Epithelial cell of proximal tubule (primary cell): ENCODE measurements at regions not wholly inside any gene's neighbourhood (a gene's known extent, or its start where the extent isn't known, plus 50 kb on each side); places are given as distances from the start of the nearest gene placed in this dataset.

ENCODE experiments used
- DNase-seq: peaks from one replicate; pipeline ENCODE4 v3.0.0-alpha.2; 2011; ENCODE audit warnings: low read depth
- H3K4me3 ChIP-seq: 2 replicates; pipeline ENCODE4 v1.5.1; 2011; ENCODE audit warnings: low read depth, mild to moderate bottlenecking, low read length
- TF ChIP-seq, protein P1 (sequence below): conservative IDR thresholded peaks from 2 replicates; pipeline ENCODE4 v1.5.1; 2012; ENCODE audit warnings: low read depth, mild to moderate bottlenecking, low read length

DNA sequence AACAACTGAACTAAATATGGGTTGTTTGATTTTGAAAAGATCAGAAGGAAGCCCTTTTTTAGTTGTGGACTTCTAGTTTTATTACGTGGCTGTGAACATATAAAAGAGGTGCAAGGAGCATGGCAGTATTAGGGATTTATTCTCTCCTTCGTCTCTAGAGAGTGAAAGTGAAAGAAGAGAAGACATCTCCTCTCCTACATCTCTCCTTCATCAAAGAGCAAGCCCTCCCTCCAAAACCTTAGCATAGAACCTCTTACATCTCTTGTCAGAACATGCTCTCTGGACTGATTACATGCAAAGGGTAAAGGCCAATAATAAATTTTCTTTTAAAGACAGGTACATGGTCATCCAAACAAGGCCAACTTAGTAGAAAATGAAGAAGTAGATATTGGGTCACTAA is 184.3 kb upstream of the IRX1 start:
- DNase-seq = no peak
- H3K4me3 ChIP-seq = no peak overlapping the region
- TF ChIP-seq, protein P1, sequence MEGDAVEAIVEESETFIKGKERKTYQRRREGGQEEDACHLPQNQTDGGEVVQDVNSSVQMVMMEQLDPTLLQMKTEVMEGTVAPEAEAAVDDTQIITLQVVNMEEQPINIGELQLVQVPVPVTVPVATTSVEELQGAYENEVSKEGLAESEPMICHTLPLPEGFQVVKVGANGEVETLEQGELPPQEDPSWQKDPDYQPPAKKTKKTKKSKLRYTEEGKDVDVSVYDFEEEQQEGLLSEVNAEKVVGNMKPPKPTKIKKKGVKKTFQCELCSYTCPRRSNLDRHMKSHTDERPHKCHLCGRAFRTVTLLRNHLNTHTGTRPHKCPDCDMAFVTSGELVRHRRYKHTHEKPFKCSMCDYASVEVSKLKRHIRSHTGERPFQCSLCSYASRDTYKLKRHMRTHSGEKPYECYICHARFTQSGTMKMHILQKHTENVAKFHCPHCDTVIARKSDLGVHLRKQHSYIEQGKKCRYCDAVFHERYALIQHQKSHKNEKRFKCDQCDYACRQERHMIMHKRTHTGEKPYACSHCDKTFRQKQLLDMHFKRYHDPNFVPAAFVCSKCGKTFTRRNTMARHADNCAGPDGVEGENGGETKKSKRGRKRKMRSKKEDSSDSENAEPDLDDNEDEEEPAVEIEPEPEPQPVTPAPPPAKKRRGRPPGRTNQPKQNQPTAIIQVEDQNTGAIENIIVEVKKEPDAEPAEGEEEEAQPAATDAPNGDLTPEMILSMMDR = no peak

DNA sequence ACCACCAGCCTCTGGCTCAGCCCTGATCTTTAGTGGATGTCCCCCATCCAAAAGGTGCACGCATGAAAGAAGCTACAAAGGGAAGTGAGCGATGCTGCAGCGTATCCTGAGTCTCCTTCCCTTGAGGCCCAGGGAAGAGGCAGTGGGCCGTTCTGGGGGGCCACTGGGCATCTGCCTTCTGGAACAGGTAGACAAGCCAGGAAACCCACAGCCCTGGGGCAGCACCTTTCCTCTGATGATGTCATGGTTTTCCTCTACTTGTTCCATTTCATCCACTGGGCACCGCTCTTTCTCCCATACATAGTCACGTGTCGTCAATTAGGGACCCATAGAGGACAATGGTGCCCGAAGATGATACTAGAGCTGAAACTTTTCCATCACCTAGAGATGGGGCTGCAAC is 194.0 kb upstream of the IRX1 start:
- no peak for DNase-seq
- TF ChIP-seq, protein P1 = no peak
- no peak overlapping the region for H3K4me3 ChIP-seq

DNA sequence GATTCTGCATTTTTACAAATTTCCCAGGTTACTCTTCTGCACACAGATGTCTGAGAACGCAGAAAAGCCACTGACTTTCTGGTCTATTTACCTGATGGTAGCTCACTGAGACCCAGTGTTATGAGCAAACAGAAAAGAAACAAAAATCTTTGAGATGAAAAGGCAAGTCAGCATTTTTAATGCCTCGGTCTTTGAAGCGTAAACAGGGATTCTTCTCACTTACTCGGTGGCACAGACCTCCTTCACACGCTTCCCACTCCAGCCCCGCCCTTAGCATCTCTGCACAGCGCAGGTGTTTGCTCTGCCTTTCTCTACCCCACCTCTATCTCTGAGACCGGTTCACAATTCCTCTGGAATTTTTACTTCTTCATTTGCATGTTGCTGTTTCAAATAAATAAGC is 195.0 kb upstream of the IRX1 start:
- H3K4me3 ChIP-seq = no peak overlapping the region
- TF ChIP-seq, protein P1 = no peak
- no peak for DNase-seq

DNA sequence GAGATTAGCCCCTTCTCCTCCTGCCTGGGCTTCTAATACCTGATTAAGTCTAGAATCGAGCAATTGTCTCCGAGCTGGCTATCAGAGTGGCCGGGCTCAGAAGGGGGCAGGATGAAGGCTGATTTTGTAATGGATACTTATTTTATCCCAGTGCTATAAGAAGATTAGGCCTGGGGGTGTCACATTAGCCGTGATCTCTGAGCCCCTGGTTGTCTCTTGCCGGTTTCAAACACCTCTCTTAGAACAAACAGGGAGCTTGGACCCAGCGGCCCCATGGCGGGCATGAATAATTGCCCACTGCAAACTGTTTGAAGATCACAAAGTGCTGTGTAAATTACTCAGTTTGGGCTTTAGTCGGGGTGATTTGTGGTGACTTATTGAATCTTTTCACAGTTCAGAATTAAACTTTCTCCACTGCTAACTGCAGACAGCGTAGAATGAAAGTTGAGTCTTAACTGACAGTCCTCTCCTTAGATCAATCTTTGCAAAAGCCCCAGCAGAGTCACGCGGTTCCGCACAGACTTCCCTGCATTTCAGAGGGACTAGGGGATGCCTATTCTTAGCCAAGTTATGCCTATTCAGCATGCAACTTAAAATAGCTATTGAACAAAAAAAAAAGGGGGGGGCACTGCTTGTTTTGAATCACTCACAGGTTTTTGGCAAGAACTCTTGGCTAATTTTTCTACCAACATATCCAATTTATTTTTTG is 200.6 kb upstream of the IRX1 start:
- H3K4me3 ChIP-seq = no peak overlapping the region
- no peak for DNase-seq
- TF ChIP-seq, protein P1 = no peak

DNA sequence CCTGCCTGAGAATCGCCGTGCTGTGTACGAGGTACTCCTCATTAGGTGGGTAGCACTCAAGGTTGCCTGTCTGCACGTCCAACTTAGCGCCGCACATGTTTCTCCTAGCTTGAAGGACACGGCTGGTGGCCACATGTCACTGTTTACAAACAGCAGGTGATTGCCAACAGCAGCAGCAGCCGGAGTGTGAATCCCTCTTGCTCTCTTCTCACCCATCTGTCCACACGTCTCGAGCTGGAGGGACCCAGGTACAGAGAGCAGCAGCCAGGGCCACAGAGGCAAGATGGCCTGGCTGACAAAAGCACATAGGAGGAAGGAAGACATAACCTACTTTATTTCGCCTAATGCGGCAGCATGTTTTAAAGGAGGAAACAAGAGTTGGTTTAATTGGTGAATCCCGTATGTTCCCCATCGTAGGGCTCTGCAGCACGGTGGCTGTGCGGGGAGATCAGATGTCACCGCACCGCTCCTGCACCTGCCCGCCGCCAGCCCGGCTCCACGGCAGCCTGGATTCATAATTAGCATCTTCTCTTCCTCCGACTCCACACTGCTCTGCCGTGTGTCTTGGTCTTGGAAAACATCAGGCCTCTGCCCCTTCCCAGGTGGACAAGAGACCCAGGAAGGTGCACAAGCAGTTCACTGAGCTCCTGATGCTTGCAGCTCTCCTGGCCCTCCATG is 201.6 kb upstream of the IRX1 start:
- TF ChIP-seq, protein P1 = no peak
- DNase-seq = no peak
- no peak overlapping the region for H3K4me3 ChIP-seq

DNA sequence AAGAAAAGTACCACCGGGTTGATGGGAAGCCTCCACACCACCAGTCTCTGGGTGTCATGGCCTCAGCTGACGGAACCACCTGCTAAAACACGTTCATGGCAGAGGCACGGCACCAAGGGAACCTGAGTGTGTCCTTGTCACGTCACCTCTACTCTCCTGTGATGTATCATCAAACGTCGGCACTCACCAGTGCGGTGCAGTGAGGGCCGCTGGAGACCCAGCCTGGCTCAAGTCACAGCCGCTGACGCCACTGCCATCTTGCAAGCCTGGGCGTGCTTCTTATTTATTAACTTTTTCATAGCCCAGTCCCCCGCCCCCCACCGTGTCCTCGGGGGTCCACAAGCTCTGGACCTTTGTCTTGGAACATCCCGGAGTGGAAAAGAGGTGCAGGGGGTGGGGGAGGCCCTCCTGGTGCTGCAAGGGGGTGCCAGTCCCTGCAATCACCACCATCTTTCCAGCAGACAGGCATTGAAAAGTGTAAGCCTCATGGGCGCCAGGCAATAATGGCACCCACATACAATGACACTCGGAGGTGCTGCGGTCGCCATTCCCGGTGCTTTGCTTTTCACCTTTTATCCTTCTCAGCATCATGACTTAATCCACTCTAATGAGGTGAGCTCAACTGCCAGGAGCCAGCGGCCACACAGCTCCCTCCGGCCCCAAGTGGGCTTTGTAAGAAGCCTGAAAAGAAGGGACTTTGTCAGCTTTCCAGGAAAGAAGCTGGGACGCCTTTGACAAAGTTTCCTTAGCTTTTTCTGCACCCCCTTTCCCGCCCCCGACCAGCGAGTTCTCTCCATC is 202.3 kb upstream of the IRX1 start:
- no peak for DNase-seq
- TF ChIP-seq, protein P1 = no peak
- no peak overlapping the region for H3K4me3 ChIP-seq
